ENCODE measurements at regions not wholly inside any gene's neighbourhood (a gene's known extent, or its start where the extent isn't known, plus 50 kb on each side); places are given as distances from the start of the nearest gene placed in this dataset.

- TF ChIP-seq, protein P1, sequence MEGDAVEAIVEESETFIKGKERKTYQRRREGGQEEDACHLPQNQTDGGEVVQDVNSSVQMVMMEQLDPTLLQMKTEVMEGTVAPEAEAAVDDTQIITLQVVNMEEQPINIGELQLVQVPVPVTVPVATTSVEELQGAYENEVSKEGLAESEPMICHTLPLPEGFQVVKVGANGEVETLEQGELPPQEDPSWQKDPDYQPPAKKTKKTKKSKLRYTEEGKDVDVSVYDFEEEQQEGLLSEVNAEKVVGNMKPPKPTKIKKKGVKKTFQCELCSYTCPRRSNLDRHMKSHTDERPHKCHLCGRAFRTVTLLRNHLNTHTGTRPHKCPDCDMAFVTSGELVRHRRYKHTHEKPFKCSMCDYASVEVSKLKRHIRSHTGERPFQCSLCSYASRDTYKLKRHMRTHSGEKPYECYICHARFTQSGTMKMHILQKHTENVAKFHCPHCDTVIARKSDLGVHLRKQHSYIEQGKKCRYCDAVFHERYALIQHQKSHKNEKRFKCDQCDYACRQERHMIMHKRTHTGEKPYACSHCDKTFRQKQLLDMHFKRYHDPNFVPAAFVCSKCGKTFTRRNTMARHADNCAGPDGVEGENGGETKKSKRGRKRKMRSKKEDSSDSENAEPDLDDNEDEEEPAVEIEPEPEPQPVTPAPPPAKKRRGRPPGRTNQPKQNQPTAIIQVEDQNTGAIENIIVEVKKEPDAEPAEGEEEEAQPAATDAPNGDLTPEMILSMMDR (IDR thresholded peaks at IDR 0.05; ENCODE audit: low read length) = no peak
- TF ChIP-seq EZH2 (IDR thresholded peaks at IDR 0.05; ENCODE audit: borderline replicate concordance, low read length) = no peak
Observed at GRCh38 chr4:137226221-137226620, 306.1 kb downstream of the PCDH18 start.

All from OCI-LY1 (cell line).